ENCODE measurements at regions not wholly inside any gene's neighbourhood (a gene's known extent, or its start where the extent isn't known, plus 50 kb on each side); places are given as distances from the start of the nearest gene placed in this dataset.

DNA sequence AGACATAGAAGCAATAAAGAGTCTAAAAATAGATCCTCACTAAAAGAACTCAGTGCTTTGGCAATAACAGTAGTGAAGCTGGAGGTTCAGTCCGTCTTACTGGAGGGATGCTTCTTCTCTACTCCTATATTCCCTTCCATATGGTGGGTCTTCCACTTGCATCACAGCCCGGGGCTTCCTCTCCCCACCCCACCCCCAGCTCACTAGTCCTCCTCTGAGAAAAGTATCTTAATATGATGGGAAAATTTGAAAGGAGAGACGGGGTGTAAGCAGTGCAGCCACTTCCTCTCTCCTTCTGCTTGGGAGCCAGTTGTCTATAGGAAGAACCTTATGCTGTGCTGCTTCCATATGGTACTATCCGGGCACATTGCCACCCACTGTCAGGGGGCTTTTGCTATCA lies 57.2 kb upstream of the SPOPL start:
- TF ChIP-seq GATA2 (IDR thresholded peaks at IDR 0.05; ENCODE audit: low read depth, low read length) (no peak), GATA3 (IDR thresholded peaks at IDR 0.05; ENCODE audit: low read depth, low read length) (no peak)
